Suppressor macrophage (primary cell): ENCODE measurements at regions not wholly inside any gene's neighbourhood (a gene's known extent, or its start where the extent isn't known, plus 50 kb on each side); places are given as distances from the start of the nearest gene placed in this dataset.

ENCODE experiments used
- DNase-seq, 4 experiments: peaks; one replicate each; pipeline ENCODE4 v3.0.0-alpha.2; 2020 to 2022

GRCh38 chr2:215493376-215493775 is 57.5 kb upstream of the FN1 start:
- peak; percentile 51 to 82 (median 77) for DNase-seq

DNA sequence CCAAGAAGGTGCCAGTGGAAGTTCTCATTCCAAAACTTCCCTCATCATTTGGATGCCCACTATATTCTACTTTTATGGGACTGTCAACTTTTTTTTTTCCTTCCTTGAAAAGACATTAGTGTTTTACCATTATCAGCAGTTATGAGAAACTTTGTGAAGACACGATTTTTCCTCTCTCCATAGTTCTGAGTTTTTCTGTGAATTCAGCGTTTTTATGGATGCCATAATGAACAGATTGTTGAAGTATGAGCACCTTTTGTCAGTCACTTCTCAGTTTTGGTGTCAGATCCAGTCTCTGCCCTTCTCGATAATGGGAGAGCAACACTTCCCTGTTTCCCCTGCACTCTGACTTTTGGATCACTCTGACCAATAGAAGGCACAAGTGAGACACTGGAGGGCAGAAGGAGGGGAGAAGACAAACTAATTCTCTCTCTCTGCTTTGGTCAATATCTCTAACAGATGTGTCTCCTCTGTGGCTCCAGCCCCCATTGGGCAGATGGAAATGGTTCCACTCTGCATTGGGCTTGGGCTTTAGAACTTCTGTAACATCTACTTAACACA is 53.5 kb upstream of the FN1 start:
- peak in 2 of 4 experiments; percentile 12 to 23 for DNase-seq

- DNase-seq = peak; percentile 64 to 93 (median 81)
Observed at GRCh38 chr2:215487002-215487372, 51.1 kb upstream of the FN1 start.

DNA sequence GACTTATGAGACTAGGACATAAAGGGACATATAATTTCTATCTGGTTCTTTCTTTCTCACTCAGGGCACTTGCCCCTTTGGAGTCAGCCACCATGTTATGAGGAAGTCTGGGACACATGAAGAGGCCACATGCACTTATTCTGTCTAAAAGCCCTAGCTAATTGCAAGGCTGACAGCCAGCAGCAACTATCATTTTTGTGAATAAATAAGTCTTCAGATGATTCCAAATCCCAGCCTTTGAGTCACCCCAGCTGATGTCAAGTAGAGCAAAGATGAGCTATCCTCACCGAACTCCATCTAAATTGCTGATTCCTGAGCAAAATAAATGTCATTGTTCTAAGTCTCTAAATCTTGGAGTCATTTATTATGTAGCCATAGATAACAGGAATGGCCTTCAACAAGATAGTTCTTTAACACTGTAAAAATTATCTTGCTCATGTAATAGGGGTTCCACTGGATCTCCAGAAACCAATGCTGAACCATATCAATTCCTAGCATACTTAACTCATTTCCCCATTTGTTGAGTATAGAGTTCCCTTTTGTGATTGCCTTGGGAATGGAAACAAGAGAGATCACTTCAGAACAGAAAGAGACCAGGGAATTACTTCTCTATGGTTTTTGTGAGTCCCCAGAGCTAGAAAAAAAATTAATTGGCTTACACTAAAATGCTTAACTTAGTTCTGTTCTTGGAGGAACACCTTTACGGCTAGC is 50.6 kb upstream of the FN1 start:
- peak; percentile 22 to 69 (median 45) for DNase-seq
